Lower leg skin (tissue), 4 donors: ENCODE measurements at regions not wholly inside any gene's neighbourhood (a gene's known extent, or its start where the extent isn't known, plus 50 kb on each side); places are given as distances from the start of the nearest gene placed in this dataset.

Source experiments
- DNase-seq, 2 donors: peaks; one replicate each; pipeline ENCODE4 v3.0.0-alpha.2; 2019; ENCODE audit warnings: low spot score in 2 of 2
- H3K4me3 ChIP-seq: fragments of 200-600 bp; sonication (generic); 2 replicates; pipeline ENCODE4 v1.5.1; 2017; ENCODE audit warnings: mild to moderate bottlenecking, low read depth; ENCODE audit not compliant: poor library complexity, severe bottlenecking
- CTCF ChIP-seq, 3 donors: fragments of 450-650 bp; IDR thresholded peaks; one replicate each; pipeline ENCODE4 v1.5.1; 2016; ENCODE audit warnings: antibody characterized with exemption in 3 of 3, mild to moderate bottlenecking in 3 of 3, moderate library complexity in 2 of 3
- POLR2A ChIP-seq, 2 donors: fragments of 450-650 bp; IDR thresholded peaks; one replicate each; pipeline ENCODE4 v1.6.1; 2016 to 2017; ENCODE audit warnings: antibody characterized with exemption in 2 of 2, mild to moderate bottlenecking in 1 of 2, moderate library complexity in 1 of 2
- WGBS, 2 donors: methylation state at CpG; one replicate each; pipeline ENCODE4 v1.1.5; 2018; 5-methylcytosine and 5-hydroxymethylcytosine counted together
- intact Hi-C: fragments of 100-400 bp; cut with DNase I; formaldehyde crosslinking; loops from one replicate; pipeline ENCODE4 v1.15.0; 2023; ENCODE audit warnings: low total_unique reads

DNA sequence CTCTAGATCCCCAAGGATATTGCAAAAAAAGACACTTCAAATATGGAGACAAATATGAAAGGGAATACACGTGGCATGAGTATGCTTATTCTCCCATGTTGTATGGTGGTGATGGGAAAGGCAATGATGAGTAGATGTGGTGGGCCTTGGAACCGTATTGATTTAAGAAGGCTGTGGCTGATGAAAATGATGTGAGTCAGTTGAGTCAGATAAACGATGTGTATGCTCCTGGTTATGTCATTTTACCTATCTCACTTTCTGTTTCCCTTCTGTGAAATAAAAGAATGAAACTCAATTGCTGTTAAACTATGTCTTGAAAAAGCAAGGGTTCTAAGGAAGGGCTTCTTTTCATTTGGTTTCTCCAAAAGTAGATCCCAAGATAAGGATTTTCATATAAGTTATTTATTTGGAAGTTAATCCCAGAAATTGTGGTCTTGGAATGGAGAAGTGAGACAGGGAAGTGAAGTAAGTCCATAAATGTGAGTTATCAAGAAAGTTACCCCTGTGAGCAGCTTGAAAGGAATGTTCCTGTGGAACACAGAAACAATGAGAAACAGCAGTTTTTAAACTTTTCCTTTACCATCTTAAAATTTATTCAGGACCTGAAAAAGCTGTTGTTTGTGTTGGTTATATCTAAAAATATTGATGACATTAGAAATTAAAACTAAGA lies 292.0 kb downstream of the DUSP10 start:
- no peak for DNase-seq
- H3K4me3 ChIP-seq = no peak overlapping the region
- intact Hi-C loops = no loop called here
- TF ChIP-seq POLR2A (IDR thresholded peaks at IDR 0.05) (no peak), CTCF (IDR thresholded peaks at IDR 0.05) (no peak)
- 85 to 87% methylated on average over 3 of the region's 3 CpGs for WGBS, 2 donors

GRCh38 chr1:221451741-221452140 lies 290.1 kb downstream of the DUSP10 start:
- DNase-seq = no peak
- H3K4me3 ChIP-seq = no peak overlapping the region
- TF ChIP-seq CTCF (IDR thresholded peaks at IDR 0.05) (no peak), POLR2A (IDR thresholded peaks at IDR 0.05) (no peak)
- WGBS, 2 donors = 63 to 79% methylated on average over 1 of the region's 1 CpG
- intact Hi-C loops = no loop called here

- 89 to 97% methylated on average over 2 of the region's 2 CpGs for WGBS, 2 donors
- no peak overlapping the region for H3K4me3 ChIP-seq
- no peak for DNase-seq
- TF ChIP-seq POLR2A (IDR thresholded peaks at IDR 0.05) = no peak
- no peak for TF ChIP-seq CTCF (IDR thresholded peaks at IDR 0.05)
- intact Hi-C loops = no loop called here
Measured at GRCh38 chr1:221454096-221454495, 287.8 kb downstream of the DUSP10 start.

DNA sequence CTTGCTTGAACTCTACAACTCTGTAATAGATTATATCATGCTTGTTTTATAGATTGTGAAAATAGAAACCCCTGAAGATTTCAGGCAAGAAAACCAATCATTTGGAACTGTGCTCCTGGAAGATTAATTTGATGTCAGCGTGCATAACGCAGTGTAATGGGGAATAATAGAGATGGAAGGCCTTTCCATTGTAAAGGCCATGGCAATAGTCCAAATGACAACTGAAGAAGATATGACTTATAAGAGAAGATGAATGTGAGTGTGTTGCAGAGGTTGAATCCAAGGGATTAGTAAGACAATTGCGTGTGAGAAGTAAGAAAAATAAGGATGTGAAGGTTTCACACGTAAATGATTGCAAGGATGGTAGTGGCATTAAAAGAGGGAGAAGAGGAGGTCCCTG lies 285.0 kb downstream of the DUSP10 start:
- TF ChIP-seq POLR2A (IDR thresholded peaks at IDR 0.05) (no peak), CTCF (IDR thresholded peaks at IDR 0.05) (no peak)
- H3K4me3 ChIP-seq = no peak overlapping the region
- intact Hi-C loops = no loop called here
- WGBS, 2 donors = 96 to 98% methylated on average over 4 of the region's 4 CpGs
- DNase-seq = no peak

DNA sequence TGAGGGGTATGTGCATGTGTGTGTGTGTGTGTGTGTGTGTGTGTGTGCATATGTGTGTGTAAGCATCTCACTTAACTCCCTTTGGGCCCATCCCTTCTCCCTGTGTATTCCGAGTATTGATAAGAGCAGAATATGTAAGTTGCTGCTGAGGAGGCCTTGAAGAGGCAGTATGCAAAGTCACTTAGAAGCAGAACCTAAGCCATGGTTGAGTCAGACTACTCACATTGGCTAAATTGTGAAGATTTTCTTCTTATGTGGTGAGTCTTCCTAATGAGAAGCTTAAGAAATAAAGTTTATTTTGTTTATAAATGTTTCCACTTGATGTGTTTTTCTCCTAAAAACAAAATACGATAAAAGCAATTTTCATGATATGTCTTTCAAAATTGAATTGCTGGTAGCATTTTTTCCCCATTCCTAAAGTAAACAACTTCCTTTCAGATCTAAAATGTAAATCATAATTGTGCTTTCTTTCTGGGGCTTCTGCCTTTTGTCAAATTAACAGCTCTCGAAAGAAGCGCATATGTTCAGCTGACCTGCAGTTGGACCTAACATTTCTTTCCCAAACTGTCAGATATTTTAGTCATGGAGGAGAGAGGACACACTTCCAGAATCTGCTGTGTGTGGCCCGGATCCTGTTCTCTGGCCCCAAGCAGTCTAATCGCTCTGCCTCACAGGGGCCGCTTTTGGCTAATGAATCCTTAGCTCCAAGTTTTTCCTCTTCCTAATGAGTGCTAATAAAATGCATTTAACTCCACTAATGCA lies 284.0 kb downstream of the DUSP10 start:
- DNase-seq = no peak
- intact Hi-C loops = no loop called here
- TF ChIP-seq CTCF (IDR thresholded peaks at IDR 0.05) (no peak), POLR2A (IDR thresholded peaks at IDR 0.05) (no peak)
- 51 to 54% methylated on average over 7 of the region's 7 CpGs for WGBS, 2 donors
- H3K4me3 ChIP-seq = no peak overlapping the region
